ENCODE measurements at regions not wholly inside any gene's neighbourhood (a gene's known extent, or its start where the extent isn't known, plus 50 kb on each side); places are given as distances from the start of the nearest gene placed in this dataset.

DNA sequence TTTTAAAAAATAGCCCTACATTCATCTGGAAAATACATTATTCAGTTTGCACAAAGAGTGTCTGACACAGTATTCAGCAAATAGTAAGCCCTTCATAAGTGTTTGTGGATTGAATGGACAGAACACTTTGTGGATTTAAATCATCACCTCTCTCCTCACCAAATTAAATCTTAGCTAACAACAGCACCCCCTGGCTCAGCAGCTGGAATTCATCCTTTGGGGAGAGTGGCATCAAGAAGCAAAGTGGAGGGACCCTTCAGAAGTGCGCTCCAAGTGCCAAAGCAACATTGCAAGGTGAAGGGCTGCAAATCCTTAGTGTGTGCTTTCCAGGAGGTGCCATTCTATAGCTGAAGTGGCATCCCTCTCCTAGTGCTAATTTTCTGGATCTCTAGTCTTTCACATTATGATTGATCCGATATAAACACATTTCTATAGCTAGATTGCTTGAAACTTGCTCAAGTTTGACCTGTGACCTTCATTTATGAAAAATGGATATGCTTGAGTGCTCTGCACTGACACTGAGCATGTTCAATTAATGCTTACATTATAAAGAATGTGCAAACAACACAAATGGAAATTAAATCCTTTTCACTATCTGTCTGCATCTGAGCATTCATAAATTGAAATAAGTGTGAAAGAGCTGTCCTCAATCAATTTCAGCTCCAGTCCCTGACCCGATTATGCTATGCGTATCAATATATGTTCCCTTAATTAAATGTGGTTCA lies 891.7 kb downstream of the C6orf118 start:
- Histone ChIP-seq H3K27me3 (ENCODE audit: insufficient read depth, low read length) (no peaks in the 10 kb centered on the region), H3K4me3 (ENCODE audit: low read length) (no peak overlapping the region), H3K4me1 (ENCODE audit: insufficient read depth, low read length) (peaks cover 37% of the 10 kb centered on the region), H3K36me3 (ENCODE audit: insufficient read depth, low read length) (no peaks in the 10 kb centered on the region), H3K9me3 (ENCODE audit: low read length) (peaks cover 12% of the 10 kb centered on the region), H2AFZ (ENCODE audit: low read depth, low read length) (no peak overlapping the region)

DNA sequence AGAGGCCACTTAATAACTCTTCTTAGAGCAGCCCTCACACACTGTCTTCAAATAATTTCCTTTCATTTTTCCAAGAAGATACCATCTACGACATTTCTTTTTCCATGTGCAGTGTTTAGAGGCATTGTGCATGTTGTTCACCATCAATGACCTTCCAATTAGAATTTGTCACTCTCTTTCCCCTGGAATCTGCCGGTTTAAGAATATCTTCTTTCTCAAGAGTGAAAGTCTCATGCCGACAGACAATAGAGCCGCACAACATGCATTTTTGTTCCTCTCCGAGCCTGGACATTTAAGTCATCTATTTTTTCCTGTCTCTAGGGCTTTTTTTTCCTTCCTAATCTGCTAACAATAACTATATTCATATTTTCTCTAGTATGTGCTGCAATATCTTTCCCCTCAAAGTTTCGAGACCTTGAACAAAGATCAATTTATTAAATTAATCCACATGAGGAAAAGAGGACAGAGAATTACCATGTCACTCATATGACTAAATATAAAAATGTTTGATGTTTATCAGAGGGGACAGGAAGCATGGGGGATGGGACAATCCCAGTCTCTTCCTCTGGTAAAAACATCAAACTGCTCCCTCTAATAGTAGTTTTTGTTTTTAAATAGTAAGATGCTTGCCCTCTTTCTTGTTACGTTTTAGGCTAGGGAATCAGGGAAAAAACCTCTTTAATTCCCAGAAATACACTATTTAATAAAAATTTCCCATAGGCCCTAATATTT lies 893.4 kb downstream of the C6orf118 start:
- no peaks in the 10 kb centered on the region for H3K27me3 ChIP-seq (ENCODE audit: insufficient read depth, low read length)
- H3K4me1 ChIP-seq (ENCODE audit: insufficient read depth, low read length) = peaks cover 37% of the 10 kb centered on the region
- peak overlapping the region; percentile 1 for H3K4me3 ChIP-seq (ENCODE audit: low read length)
- peaks cover 2% of the 10 kb centered on the region for H3K9me3 ChIP-seq (ENCODE audit: low read length)
- H2AFZ ChIP-seq (ENCODE audit: low read depth, low read length) = peak overlapping the region; percentile 71
- no peaks in the 10 kb centered on the region for H3K36me3 ChIP-seq (ENCODE audit: insufficient read depth, low read length)

DNA sequence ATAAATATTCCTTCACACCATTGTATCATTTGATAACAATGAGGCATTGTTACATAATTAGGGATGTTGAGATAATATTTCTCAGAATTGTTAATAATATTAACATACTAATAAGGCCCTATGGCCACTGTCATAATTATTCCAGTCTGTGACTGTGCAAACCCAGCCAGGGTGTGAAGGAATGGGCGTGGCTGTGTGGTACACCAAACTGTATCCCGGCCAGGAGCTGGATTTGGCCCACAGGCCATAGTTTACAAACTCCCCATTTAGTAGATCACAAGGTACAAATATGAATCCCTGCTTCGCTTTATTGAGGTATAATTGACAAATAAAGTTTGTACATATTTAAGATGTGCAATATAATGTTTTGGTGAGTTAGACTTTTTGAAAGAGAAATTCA lies 894.7 kb downstream of the C6orf118 start:
- Histone ChIP-seq H3K4me1 (ENCODE audit: insufficient read depth, low read length) (peaks cover 37% of the 10 kb centered on the region), H3K9me3 (ENCODE audit: low read length) (no peaks in the 10 kb centered on the region), H3K36me3 (ENCODE audit: insufficient read depth, low read length) (no peaks in the 10 kb centered on the region), H2AFZ (ENCODE audit: low read depth, low read length) (no peak overlapping the region), H3K4me3 (ENCODE audit: low read length) (no peak overlapping the region), H3K27me3 (ENCODE audit: insufficient read depth, low read length) (no peaks in the 10 kb centered on the region)

DNA sequence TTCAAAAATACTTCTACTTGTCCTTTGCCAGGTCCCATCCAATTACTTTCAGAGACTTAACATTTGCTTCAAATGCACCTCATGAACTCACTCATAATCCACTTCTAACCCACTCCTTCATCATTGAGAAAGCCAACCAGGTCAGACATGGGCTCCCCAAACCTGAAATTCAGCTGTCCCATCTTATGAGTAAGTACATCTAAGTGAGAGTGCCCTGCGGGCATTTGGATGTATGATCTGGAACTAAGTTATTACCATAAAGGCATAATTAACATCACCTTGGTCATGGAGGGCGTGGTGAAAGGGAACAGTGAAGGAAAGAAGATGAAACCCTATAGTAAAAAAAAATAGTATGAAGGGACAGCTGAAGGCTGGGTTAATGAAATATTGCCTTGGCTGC lies 896.8 kb downstream of the C6orf118 start:
- H3K9me3 ChIP-seq (ENCODE audit: low read length) = no peaks in the 10 kb centered on the region

DNA sequence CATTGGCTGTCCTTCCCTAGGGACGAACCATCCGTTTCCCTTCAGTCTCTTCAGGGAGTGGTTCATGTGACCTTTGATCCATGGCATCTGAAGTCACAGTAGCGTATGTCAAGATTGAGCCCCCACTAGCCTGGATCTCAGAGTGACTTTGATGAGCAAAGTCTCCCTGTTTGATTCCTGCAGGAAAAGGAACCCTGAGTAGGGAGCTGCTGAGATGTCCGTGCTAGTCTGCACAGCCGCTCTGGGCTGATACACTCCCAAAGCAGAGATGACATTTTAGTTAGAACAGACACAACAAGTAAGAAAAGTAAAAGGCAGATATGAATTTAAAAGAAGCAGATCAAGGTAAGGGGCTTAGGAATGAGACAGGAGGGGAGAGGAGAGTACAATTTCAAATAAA lies 899.4 kb downstream of the C6orf118 start:
- no peak overlapping the region for H3K4me3 ChIP-seq (ENCODE audit: low read length)
- no peaks in the 10 kb centered on the region for H3K27me3 ChIP-seq (ENCODE audit: insufficient read depth, low read length)
- no peak overlapping the region for H2AFZ ChIP-seq (ENCODE audit: low read depth, low read length)
- no peaks in the 10 kb centered on the region for H3K9me3 ChIP-seq (ENCODE audit: low read length)
- peaks cover 4% of the 10 kb centered on the region for H3K4me1 ChIP-seq (ENCODE audit: insufficient read depth, low read length)
- H3K36me3 ChIP-seq (ENCODE audit: insufficient read depth, low read length) = no peaks in the 10 kb centered on the region

More for the DNA sequence above, 896.8 kb downstream of the C6orf118 start:
- no peaks in the 10 kb centered on the region for H3K27me3 ChIP-seq (ENCODE audit: insufficient read depth, low read length)
- no peaks in the 10 kb centered on the region for H3K36me3 ChIP-seq (ENCODE audit: insufficient read depth, low read length)
- H3K4me3 ChIP-seq (ENCODE audit: low read length) = no peak overlapping the region
- peaks cover 29% of the 10 kb centered on the region for H3K4me1 ChIP-seq (ENCODE audit: insufficient read depth, low read length)
- no peak overlapping the region for H2AFZ ChIP-seq (ENCODE audit: low read depth, low read length)

DNA sequence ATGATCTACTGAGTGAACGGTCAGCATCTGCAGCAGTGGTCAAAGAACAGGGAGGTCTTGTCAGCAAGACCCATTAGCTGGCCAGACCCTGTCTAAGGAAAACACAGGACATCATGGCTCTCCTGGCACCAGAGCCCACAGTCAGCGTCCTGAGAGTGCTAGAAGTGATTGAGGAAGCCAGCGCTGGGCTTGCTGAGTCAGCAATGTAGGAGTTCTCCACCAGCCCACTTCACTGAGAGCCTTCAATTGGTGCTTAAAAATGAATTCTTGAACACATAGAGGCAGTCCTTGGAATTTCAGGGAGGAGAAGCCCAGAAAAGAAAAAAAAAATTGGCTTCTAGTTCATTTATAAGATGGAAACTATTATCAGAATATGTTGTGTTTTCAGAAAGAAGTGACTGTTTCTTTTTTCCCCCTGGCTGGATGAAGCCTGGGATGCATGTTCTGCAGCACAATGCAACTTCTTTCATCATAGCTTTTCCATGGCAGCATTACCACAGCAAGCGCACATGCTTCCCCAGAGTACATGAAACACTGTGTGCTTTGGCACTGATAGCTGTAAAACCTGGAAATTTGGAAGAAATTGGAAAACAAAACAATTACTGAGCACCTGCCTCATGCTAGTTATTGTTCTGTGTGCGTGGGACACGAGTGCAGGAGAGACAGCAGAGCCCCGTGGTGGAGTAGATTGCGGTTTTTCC lies 899.9 kb downstream of the C6orf118 start:
- H3K36me3 ChIP-seq (ENCODE audit: insufficient read depth, low read length) = no peaks in the 10 kb centered on the region
- H3K4me1 ChIP-seq (ENCODE audit: insufficient read depth, low read length) = no peaks in the 10 kb centered on the region
- no peak overlapping the region for H3K4me3 ChIP-seq (ENCODE audit: low read length)
- H3K9me3 ChIP-seq (ENCODE audit: low read length) = peaks cover 2% of the 10 kb centered on the region
- no peak overlapping the region for H2AFZ ChIP-seq (ENCODE audit: low read depth, low read length)
- no peaks in the 10 kb centered on the region for H3K27me3 ChIP-seq (ENCODE audit: insufficient read depth, low read length)

DNA sequence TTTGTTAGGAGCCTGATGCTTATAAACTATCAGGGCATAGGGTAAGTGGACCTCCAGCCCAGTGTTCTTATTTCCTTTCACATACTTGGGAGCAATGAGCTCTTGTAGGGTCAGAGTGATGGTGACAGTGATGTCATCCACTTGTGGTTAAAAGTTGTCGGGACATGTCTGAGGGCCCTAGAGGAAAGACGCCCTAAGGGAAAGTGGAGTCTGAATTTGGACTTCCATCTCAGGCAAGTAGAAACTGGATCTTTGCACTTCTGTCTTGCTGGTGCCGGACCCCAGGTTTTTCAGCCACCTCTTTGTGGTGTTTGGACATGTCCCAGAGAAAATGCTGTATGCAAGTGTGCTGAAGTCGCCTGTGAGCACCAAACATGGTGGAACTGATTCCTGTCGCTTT lies 900.5 kb downstream of the C6orf118 start:
- Histone ChIP-seq H3K36me3 (ENCODE audit: insufficient read depth, low read length) (no peaks in the 10 kb centered on the region), H3K9me3 (ENCODE audit: low read length) (peaks cover 2% of the 10 kb centered on the region), H3K27me3 (ENCODE audit: insufficient read depth, low read length) (no peaks in the 10 kb centered on the region), H3K4me1 (ENCODE audit: insufficient read depth, low read length) (no peaks in the 10 kb centered on the region), H2AFZ (ENCODE audit: low read depth, low read length) (no peak overlapping the region), H3K4me3 (ENCODE audit: low read length) (no peak overlapping the region)

DNA sequence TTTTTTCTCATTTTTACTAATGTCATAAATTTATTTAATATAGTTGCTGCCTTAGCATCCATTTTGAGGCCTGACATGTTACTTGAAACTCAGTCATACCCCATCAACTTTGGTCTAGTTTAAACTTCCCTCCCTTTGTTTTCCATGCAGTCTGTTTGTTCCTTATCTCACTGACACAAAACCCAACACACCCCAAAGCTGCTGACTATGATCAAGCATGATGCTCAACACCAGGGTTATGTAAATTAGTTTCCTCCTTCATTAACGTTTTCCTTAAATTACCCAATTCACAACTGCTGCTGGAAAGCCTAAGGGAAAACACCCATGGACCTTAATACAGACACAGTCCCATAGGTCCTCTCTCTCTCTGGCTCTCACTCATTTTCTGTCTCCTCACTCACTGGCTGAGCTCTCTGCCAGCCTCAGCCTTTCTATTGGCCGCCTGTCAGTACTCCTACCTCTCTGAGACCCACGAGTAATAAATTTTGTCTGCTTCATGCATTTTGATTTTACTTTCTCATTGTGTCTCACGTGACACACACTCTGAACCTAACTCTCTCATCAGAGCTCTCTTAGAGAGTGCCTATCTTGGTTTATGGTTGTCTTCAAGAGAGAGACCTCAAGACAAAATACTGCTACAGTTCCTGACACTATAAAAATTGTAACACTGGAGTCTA lies 904.5 kb downstream of the C6orf118 start:
- H3K36me3 ChIP-seq (ENCODE audit: insufficient read depth, low read length) = no peaks in the 10 kb centered on the region
- no peak overlapping the region for H3K4me3 ChIP-seq (ENCODE audit: low read length)
- H3K9me3 ChIP-seq (ENCODE audit: low read length) = peaks cover 2% of the 10 kb centered on the region
- H3K27me3 ChIP-seq (ENCODE audit: insufficient read depth, low read length) = no peaks in the 10 kb centered on the region
- no peaks in the 10 kb centered on the region for H3K4me1 ChIP-seq (ENCODE audit: insufficient read depth, low read length)
- H2AFZ ChIP-seq (ENCODE audit: low read depth, low read length) = no peak overlapping the region

DNA sequence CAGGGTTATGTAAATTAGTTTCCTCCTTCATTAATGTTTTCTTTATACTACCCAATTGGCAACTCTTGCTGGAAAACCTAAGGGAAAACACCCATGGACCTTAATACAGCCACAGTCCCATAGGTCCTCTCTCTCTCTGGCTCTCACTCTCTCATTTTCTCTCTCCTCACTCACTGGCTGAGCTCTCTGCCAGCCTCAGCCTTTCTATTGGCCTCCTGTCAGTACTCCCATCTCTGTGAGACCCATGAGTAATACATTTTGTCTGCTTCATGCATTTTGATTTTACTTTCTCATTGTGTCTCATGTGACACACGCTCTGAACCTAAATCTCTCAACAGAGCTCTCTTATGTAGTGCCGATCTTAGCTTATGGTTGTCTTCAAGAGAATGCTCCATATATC lies 907.5 kb downstream of the C6orf118 start:
- Histone ChIP-seq H3K4me1 (ENCODE audit: insufficient read depth, low read length) (peaks cover 5% of the 10 kb centered on the region), H3K9me3 (ENCODE audit: low read length) (peaks cover 2% of the 10 kb centered on the region), H3K36me3 (ENCODE audit: insufficient read depth, low read length) (no peaks in the 10 kb centered on the region), H3K4me3 (ENCODE audit: low read length) (no peak overlapping the region), H3K27me3 (ENCODE audit: insufficient read depth, low read length) (no peaks in the 10 kb centered on the region), H2AFZ (ENCODE audit: low read depth, low read length) (no peak overlapping the region)

DNA sequence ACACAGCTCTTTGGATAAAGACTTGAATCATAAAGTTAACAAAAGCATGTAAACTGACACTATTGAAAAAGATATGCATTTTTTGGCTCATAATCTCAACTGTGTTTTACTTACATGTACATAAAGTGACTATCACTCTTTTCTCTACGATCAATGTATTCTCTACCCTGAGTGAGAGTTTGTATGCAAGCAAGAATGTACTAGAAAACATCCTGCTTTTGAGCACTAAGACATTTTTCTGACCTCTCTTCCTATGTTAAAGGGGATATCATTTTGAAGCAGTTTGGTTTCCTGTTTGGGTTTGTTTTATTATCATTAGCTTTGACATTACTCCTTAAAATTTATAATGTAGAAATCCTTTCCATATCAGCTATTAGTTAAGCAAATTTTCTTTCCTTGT lies 910.8 kb downstream of the C6orf118 start:
- H3K9me3 ChIP-seq (ENCODE audit: low read length) = no peaks in the 10 kb centered on the region
- H3K4me1 ChIP-seq (ENCODE audit: insufficient read depth, low read length) = peaks cover 23% of the 10 kb centered on the region
- no peak overlapping the region for H2AFZ ChIP-seq (ENCODE audit: low read depth, low read length)
- H3K4me3 ChIP-seq (ENCODE audit: low read length) = no peak overlapping the region
- H3K27me3 ChIP-seq (ENCODE audit: insufficient read depth, low read length) = no peaks in the 10 kb centered on the region
- no peaks in the 10 kb centered on the region for H3K36me3 ChIP-seq (ENCODE audit: insufficient read depth, low read length)

DNA sequence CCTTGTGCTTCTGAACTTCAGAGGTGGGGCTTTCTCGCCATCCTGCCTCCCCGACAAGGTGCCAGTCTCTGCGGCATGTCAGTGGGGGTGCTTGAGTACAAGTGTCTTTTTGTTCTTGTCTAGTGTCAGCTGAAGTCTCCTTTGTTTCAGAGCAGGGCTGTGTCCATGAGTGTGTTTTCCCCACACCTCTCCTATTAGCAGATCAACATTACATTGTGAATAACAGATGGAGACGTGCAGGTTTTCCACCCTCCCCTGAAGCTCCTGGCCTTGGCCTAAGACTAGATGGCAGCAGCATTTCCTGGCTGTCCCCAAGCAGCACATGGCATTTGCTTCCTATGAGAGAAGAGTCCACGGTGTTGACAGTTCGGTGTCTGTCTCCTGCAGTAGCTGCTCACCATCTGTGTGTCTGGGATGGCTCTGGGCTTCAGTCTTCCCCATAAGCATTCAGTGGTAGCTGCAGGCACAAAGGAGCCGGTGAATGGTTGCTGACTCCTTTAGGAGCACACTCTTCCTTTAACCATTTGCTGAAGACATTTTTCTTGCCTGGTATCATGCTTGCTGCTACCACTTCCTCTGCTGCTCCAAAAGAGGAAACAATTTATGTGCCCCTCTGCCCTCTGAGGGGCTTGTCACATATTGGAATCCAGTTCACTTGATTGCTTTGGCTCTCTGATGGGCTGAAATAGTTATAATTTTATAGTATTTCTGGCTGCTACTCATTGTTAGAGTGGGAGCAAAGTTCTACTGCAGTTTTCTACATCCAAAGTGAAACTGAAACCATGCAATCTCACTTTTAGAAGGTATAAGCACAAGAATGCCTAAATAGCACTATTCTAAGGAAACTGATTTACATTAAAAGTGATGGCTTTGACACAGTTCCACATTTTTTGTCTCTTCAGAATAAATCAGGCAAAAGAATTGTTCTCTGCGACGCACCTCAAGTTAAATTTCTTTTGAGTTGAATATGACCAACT lies 913.0 kb downstream of the C6orf118 start:
- no peaks in the 10 kb centered on the region for H3K27me3 ChIP-seq (ENCODE audit: insufficient read depth, low read length)
- peaks cover 23% of the 10 kb centered on the region for H3K4me1 ChIP-seq (ENCODE audit: insufficient read depth, low read length)
- no peaks in the 10 kb centered on the region for H3K36me3 ChIP-seq (ENCODE audit: insufficient read depth, low read length)
- no peaks in the 10 kb centered on the region for H3K9me3 ChIP-seq (ENCODE audit: low read length)
- H3K4me3 ChIP-seq (ENCODE audit: low read length) = peak overlapping the region; percentile 6
- H2AFZ ChIP-seq (ENCODE audit: low read depth, low read length) = peak overlapping the region; percentile 61

DNA sequence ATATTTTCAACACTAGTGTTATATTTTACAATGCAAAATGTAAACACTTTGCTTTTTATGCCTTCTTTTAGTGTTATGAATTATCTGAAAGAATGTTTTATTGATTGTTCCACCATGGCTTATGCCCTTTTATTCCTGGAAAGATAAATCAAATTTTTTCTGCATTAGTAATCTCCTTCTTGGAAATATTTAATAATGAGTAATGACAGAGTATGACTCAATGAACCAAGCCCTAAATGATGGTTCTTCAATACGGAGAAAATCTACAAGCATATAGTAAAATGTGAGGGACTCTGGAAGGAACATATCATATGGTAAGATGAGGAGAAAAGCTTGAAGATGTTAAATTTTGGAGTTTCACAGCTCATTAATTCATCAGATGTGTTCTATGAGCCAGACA lies 929.6 kb downstream of the C6orf118 start:
- no peaks in the 10 kb centered on the region for H3K36me3 ChIP-seq (ENCODE audit: insufficient read depth, low read length)
- H3K4me1 ChIP-seq (ENCODE audit: insufficient read depth, low read length) = peaks cover 13% of the 10 kb centered on the region
- peaks cover 6% of the 10 kb centered on the region for H3K9me3 ChIP-seq (ENCODE audit: low read length)
- H3K4me3 ChIP-seq (ENCODE audit: low read length) = no peak overlapping the region
- no peak overlapping the region for H2AFZ ChIP-seq (ENCODE audit: low read depth, low read length)
- no peaks in the 10 kb centered on the region for H3K27me3 ChIP-seq (ENCODE audit: insufficient read depth, low read length)

All from neuron (in vitro differentiated cells).